ENCODE measurements at regions not wholly inside any gene's neighbourhood (a gene's known extent, or its start where the extent isn't known, plus 50 kb on each side); places are given as distances from the start of the nearest gene placed in this dataset.

GRCh38 chr4:81522711-81523110 lies 51.0 kb upstream of the RASGEF1B start:
- DNase-seq = no peak

GRCh38 chr4:81521708-81522107 lies 50.0 kb upstream of the RASGEF1B start:
- no peak for DNase-seq

All from cerebellar nuclear complex (tissue), 1 donor.